ENCODE measurements at regions not wholly inside any gene's neighbourhood (a gene's known extent, or its start where the extent isn't known, plus 50 kb on each side); places are given as distances from the start of the nearest gene placed in this dataset.

GRCh38 chr4:175125410-175126068 lies 207.4 kb downstream of the ADAM29 start:
- no peak for DNase-seq (ENCODE audit: low spot score)

- DNase-seq (ENCODE audit: low spot score) = no peak
Observed at GRCh38 chr4:175127314-175127713, 209.2 kb downstream of the ADAM29 start.

GRCh38 chr4:175129797-175130196 lies 211.6 kb downstream of the ADAM29 start:
- DNase-seq (ENCODE audit: low spot score) = no peak

- no peak for DNase-seq (ENCODE audit: low spot score)
Observed at GRCh38 chr4:175139205-175139604, 221.0 kb downstream of the ADAM29 start.

GRCh38 chr4:175143116-175143515 lies 225.0 kb downstream of the ADAM29 start:
- no peak for DNase-seq (ENCODE audit: low spot score)

- no peak for DNase-seq (ENCODE audit: low spot score)
Observed at GRCh38 chr4:175146799-175147198, 228.6 kb downstream of the ADAM29 start.

GRCh38 chr4:175147233-175147632 lies 229.1 kb downstream of the ADAM29 start:
- DNase-seq (ENCODE audit: low spot score) = no peak

GRCh38 chr4:175166020-175166419 lies 247.9 kb downstream of the ADAM29 start:
- DNase-seq (ENCODE audit: low spot score) = no peak

- no peak for DNase-seq (ENCODE audit: low spot score)
Observed at GRCh38 chr4:175176710-175177109, 258.6 kb downstream of the ADAM29 start.

GRCh38 chr4:175190654-175191053 lies 272.5 kb downstream of the ADAM29 start:
- no peak for DNase-seq (ENCODE audit: low spot score)

GRCh38 chr4:175198056-175198455 lies 279.9 kb downstream of the ADAM29 start:
- DNase-seq (ENCODE audit: low spot score) = no peak

GRCh38 chr4:175215208-175215607 lies 297.1 kb downstream of the ADAM29 start:
- no peak for DNase-seq (ENCODE audit: low spot score)

GRCh38 chr4:175215657-175216056 lies 297.5 kb downstream of the ADAM29 start:
- DNase-seq (ENCODE audit: low spot score) = no peak

GRCh38 chr4:175229154-175229553 lies 311.0 kb downstream of the ADAM29 start:
- DNase-seq (ENCODE audit: low spot score) = no peak

GRCh38 chr4:175234162-175234561 lies 316.0 kb downstream of the ADAM29 start:
- DNase-seq (ENCODE audit: low spot score) = no peak

- DNase-seq (ENCODE audit: low spot score) = no peak
Observed at GRCh38 chr4:175238827-175239517, 320.8 kb downstream of the ADAM29 start.

- no peak for DNase-seq (ENCODE audit: low spot score)
Observed at GRCh38 chr4:175246941-175247340, 328.8 kb downstream of the ADAM29 start.

- no peak for DNase-seq (ENCODE audit: low spot score)
Observed at GRCh38 chr4:175252642-175253041, 334.5 kb downstream of the ADAM29 start.

- DNase-seq (ENCODE audit: low spot score) = peak; percentile 20
Observed at GRCh38 chr4:175253184-175253902, 335.2 kb downstream of the ADAM29 start.

- no peak for DNase-seq (ENCODE audit: low spot score)
Observed at GRCh38 chr4:175263537-175263936, 345.4 kb downstream of the ADAM29 start.

GRCh38 chr4:175271010-175271630 lies 353.0 kb downstream of the ADAM29 start:
- DNase-seq (ENCODE audit: low spot score) = no peak

GRCh38 chr4:175273995-175274753 lies 356.0 kb downstream of the ADAM29 start:
- DNase-seq (ENCODE audit: low spot score) = no peak
